22Rv1 (cell line): ENCODE measurements at regions not wholly inside any gene's neighbourhood (a gene's known extent, or its start where the extent isn't known, plus 50 kb on each side); places are given as distances from the start of the nearest gene placed in this dataset.

Source experiments
- H3K27ac ChIP-seq: fragments of 450-650 bp; 2 replicates; pipeline ENCODE4 v1.5.1; 2017
- ZFX ChIP-seq: fragments of 450-650 bp; IDR thresholded peaks from 2 replicates; pipeline ENCODE4 v1.6.1; 2017; ENCODE audit warnings: antibody characterized with exemption, borderline replicate concordance
- TF ChIP-seq, protein P1 (sequence below): fragments of 450-650 bp; IDR thresholded peaks from 2 replicates; pipeline ENCODE4 v1.5.1; 2017; ENCODE audit warnings: mild to moderate bottlenecking

DNA sequence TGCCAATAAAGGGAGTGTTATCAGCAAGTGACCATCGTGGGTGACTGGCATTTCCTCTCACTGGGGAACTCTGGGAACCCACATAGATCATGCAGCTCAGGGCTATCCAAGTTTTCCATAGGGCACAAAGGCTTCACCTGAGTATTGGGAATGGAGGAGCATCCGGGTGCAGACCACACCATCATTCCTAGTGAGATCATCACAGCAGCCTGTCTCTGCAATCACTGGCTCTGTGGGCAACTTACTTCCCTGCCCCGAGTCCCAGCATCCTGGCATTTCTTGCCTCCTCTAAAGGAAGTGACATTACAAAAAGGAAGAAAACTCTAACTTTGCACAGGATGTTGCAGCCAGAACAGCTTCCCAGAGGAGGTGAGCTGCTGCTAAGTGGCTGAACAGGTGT, 80.6 kb upstream of the SHB start:
- no peak overlapping the region for H3K27ac ChIP-seq
- TF ChIP-seq, protein P1, sequence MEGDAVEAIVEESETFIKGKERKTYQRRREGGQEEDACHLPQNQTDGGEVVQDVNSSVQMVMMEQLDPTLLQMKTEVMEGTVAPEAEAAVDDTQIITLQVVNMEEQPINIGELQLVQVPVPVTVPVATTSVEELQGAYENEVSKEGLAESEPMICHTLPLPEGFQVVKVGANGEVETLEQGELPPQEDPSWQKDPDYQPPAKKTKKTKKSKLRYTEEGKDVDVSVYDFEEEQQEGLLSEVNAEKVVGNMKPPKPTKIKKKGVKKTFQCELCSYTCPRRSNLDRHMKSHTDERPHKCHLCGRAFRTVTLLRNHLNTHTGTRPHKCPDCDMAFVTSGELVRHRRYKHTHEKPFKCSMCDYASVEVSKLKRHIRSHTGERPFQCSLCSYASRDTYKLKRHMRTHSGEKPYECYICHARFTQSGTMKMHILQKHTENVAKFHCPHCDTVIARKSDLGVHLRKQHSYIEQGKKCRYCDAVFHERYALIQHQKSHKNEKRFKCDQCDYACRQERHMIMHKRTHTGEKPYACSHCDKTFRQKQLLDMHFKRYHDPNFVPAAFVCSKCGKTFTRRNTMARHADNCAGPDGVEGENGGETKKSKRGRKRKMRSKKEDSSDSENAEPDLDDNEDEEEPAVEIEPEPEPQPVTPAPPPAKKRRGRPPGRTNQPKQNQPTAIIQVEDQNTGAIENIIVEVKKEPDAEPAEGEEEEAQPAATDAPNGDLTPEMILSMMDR: no peak
- no peak for TF ChIP-seq ZFX

DNA sequence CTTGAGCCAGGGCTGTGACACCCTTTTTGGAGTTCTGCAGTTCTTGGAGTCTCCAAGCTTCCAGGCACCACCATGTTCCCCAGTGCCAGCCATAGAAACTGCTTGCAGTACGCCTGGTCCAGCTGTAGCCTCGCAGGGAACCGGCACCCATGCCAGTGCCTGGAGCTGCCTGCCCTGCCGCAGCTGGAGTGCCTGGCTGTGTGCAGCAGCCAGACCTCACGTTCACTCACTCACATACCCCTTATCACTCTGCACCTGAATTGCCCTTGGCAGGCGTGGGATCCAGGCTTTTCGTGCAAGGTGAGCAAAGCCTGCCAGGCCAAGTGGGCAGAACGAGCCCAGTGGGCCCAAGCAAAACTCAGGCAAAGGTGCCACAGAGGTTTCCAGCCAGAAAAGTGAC, 77.8 kb upstream of the SHB start:
- H3K27ac ChIP-seq: no peak overlapping the region
- no peak for TF ChIP-seq ZFX
- TF ChIP-seq, protein P1: no peak

DNA sequence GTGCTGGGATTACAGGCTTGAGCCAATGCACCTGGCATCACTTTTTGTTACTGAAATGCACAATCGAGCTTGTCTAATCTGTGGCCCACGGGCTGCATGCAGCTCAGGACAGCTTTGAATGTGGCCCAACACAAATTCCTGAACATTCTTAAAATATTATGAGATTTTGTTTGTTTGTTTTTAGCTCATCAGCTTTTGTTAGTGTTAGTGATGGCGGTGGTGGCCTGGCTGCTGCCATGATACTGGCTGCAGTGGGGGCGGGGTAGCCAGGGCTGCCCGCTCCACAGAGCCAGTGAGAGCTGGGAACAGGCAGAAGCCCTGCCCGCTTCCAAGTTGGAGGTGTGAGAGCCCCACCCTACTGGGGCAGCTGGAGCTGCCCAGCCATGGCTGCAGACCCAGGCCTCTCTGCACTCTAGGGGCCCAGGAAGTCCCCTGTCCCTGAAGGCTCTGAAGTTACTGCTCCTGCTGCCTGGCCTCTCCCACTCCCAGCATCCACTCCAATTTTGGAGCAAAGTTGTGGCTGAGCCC, 76.6 kb upstream of the SHB start:
- no peak overlapping the region for H3K27ac ChIP-seq
- TF ChIP-seq, protein P1: no peak
- TF ChIP-seq ZFX: no peak

DNA sequence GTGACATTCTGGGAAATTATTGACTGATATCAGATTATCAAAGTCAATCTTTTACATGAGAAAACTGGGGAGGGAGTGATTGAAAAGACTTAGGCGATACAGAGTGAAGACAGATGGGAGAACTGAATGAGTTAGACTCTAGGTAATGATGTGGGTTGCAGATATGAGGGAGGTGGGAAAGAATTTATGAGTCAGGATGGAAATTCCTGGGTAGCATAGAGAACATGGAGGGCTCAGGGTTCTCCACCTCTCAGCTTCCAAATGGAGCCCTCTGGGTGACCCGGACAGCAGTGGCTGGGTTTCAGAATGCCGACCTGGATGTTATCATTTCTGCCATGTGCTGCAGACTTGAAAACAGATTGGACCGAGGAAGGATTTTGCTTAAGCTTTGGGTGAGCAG, 75.4 kb upstream of the SHB start:
- no peak overlapping the region for H3K27ac ChIP-seq
- TF ChIP-seq, protein P1: no peak
- TF ChIP-seq ZFX: no peak

DNA sequence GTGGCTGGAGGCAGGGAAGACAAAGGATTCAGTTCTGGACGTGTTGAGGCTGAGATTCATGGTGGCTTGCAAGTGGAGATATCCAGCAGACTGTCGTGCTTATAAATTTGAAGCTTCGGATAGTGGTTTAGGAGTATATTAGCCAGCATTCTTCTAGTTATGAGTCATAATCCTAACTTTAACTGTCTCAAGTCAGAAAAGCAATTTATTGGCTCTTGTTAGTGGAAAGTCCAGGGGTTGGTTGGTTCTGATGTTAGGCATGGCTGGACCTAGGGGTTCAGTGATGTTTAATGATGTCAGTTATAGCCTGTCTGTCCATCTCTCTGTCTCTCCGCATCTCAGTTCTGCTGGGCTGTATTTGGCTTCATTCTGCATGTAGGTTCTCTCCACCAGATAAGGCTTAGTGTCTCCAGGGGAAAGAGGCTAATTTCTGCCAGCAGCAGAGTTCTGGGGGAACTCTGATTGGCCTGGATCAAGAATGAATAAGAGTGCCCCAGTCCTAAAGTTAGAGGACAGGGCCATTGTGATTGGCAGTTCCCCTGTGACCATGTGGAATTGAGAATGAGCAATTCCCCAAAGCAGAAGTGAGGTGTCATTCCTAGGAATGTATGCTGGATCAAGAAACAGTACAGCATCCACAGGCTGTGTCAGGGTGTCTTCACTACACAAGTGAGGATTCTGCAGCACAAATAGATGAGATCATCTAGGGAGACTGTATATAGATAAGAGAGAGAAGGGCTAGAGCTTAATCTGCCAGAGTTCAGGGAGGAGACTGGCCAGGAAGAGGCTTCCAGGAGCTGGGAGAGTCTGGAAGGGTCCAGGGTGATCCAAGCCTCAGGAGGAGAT, 72.9 kb upstream of the SHB start:
- TF ChIP-seq, protein P1: no peak
- TF ChIP-seq ZFX: no peak
- H3K27ac ChIP-seq: no peak overlapping the region

DNA sequence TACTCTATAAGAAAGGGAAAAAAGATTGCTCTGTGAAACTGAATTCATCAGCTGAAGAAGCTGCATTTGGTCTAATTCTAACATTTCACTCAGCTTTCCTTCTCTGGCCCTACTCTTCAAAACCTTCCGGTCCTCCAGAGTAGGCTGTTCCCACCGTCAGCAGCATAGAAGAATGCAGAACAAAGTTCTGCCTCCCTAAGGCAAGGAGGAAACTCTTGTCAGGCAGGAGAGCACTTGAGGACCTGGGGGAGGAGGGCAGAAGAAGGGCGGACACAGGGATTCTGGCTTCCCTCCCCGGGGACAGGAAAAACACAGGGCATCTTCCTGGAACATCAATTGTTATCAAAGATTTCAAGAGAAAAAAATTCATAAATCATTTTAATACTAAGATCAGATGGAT, 69.2 kb upstream of the SHB start:
- H3K27ac ChIP-seq: no peak overlapping the region
- TF ChIP-seq ZFX: no peak
- TF ChIP-seq, protein P1: no peak

DNA sequence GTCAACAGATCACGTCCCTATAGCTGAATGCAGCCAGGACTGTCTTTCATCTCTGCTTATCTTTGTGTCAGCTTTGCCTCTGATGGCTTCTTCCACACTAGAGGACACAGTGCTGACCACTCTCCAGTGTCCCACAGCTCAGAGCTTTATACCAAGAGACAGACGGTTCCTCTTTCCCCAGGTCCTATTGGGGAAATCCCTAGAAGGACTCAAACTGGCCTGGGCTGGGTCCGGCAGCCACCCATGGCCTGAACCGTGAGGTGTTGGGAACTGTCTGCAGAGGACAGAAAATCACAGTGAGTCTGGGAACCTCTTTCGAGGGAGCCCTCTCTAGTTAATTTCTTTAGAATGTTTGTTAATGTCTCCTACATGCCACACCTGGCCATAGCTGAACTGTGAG, 68.3 kb upstream of the SHB start:
- TF ChIP-seq ZFX: no peak
- no peak overlapping the region for H3K27ac ChIP-seq

DNA sequence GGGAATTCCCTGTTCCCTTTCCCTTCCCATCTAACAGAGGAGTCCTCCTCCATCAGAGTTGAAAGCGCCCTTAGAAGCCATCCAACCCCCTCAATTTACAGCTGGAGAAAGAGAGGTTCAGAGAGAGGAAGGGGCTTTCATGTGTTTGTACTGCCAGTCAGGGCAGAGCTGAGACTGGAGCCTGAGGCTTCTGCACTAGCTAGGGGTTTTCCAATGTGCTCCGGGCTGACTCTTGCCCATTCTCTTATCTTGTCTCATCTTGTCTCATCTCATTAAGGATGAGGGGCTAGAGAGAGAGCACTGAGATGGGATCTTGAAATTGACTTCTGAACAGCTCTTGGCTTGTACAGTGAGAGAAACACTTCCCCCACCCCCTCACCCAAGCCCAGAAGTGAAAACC, 67.4 kb upstream of the SHB start:
- no peak overlapping the region for H3K27ac ChIP-seq
- TF ChIP-seq, protein P1: no peak
- no peak for TF ChIP-seq ZFX
